Stimulated activated CD4-positive, alpha-beta T cell treated with anti-CD3 and anti-CD28 coated beads, TNF-alpha, amount 100 ng/mL, for 48 hours (primary cell): ENCODE measurements at regions not wholly inside any gene's neighbourhood (a gene's known extent, or its start where the extent isn't known, plus 50 kb on each side); places are given as distances from the start of the nearest gene placed in this dataset.
"Not testable (repeated sequence)": the region's sequence is repeated elsewhere in the genome, so short reads cannot be mapped to it uniquely, and the experiment has no call there.

Experiments
- DNase-seq, 3 donors: peaks; one replicate each; pipeline ENCODE4 v3.0.0-alpha.2; 2020; ENCODE audit warnings: low read depth in 3 of 3

DNA sequence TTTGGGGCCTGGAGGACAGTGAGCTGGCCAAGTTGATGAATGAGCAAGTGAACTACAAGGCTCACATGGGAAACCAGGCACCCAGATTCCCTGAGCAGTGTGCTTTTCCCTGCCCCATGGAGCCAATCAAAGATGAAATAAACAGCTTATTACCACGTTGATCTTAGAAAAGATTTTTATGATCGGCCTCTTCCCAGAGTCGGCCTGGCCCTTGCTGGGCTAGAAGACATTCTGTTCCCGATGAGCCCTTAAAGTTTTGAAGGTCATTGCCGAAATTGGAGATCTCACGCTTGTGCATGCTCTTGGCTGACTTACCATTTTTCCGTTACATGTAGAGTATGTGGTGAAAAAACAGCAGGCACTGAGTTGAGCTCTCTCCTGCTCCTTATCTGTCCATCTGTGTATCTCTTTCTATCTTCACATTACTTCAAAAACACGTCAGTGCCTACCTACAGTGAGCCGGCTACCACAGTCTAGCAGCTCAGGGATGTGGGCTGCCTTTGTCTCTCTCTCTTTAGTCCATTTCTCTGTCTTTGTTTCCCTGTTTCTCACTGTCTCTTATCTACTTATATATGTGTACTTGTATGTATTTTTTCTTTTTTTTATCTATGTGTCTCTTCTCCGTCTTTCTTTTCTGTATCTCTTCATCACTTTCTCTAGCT lies 248.8 kb upstream of the USP24 start:
- no peak for DNase-seq

DNA sequence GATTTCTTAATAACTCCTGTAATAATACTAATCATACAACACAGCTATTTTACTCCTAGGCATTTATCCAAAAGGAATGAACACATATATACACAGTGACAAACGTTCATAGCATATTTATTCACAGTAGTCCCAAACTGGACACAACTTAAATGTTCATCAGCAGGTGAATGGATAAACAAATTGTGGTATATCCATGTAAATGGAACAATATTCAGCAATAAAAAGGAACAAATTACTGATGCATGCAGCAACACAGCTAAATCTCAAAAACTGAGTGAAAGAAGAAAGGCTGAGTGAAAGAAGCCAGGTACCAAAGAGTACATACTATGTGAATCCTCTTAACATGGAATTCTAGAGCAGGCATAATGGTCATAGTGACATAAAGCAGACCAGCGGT lies 242.7 kb upstream of the USP24 start:
- no peak for DNase-seq

DNA sequence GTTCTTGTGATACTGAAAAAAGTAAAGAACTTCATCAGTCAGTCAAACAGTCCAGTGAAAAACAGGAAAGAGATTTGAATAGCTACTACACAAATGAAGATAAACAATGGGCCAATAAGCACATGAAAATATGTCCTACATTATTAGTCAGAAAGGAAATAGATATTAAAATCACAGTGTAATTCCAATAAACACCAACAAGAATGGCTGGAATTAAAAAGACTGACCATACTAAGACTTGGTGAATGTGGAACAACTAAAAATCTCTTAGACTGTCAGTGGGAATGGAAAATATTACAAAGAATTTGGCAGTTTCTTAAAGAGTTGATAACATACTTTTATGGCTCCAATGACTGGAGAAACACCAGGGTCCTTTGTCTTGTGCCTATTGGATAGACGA lies 241.8 kb upstream of the USP24 start:
- no peak for DNase-seq

DNA sequence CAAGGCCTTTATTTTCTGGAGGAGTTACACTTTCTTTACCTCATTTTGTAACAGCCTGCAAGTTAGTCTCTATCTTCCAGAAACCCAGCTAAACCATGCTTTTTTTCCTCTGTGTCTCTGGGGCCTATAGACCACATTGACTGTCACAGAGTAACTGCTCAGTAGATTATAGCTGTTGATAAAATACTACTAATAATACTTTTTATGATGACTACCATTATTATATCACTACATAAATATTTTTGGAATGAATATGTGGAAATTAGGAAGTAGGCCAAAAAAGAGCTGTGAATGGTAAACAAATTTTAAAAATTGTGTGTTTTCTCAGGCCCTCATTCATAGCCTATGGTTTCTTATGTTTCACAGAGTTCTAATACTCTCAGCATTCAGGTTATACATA lies 233.1 kb upstream of the USP24 start:
- no peak for DNase-seq

DNA sequence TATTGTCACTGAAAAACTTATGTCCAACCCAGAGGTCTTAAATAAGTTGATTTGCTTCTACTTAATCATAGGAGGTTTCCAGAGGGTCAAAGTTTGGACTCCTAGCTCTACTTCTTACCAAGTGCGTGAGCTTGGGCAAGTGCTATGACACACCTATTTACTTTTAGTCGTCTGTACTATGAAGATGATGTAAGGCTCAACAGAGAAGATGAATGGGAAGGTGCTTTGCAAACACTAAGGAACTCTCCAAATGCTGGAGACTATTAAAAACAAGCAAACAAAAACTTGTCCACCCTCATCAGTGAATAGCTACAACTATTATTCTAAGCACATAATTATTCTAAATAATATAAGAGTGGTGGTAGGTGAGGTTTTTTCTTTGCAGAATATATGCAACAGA lies 232.3 kb upstream of the USP24 start:
- no peak for DNase-seq

DNA sequence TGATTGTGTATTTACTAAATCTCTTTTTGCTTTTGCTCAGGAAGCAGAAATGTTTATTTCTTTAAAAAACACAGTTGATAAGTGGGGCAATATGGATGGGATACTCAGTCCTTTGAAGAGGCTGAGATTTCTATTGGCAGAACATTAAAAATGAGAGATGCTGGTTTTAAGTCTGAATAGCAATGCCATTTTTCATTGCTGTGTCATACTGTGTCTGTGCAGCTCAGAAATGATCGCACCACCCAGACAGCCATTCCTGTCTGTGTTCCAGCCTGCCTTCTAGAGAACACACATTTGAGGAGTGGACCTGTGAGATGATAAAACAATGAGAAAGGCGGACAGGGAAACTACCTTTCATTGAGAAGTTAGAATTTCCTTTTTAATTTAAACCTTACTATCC lies 231.2 kb upstream of the USP24 start:
- no peak for DNase-seq

DNA sequence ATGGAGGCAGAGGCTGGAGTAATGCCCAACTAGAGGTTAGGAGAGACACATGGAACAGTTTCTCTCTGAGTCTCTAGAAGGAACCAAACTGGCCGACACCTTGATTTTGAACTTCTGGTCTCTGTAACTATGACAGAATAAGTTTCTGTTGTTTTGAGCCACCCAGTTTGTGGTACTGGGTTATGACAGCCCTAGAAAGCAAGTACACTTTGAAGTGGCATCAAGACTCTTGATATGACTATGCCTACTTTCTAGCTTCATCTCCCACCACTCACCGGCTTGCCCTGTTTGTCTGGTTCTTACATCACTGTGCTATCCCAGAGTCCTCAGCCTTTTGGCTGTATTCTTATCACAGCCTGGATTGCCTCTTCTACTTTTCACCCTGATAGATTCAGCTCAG lies 230.3 kb upstream of the USP24 start:
- peak in 2 of 3 donors; percentile 1 to 5 for DNase-seq

DNA sequence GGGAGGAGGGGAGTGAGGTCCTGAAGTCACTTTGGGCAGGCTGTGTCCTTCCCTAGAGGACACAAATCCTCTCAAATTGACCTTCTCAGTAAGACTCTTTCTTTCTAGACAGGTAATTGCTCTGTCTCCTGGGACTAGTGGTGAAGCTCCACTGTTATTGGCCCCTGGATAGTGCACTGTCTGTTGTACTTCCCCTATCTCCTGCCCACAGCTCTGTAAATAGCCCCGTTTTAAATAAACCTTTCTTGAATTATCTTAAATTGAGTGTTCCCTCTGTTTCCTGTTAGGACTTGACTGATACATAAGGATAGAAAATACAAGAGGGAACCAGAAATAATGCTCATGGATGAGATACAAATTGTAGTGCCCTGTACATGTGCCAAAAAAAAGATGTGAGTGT lies 229.5 kb upstream of the USP24 start:
- DNase-seq = no peak

DNA sequence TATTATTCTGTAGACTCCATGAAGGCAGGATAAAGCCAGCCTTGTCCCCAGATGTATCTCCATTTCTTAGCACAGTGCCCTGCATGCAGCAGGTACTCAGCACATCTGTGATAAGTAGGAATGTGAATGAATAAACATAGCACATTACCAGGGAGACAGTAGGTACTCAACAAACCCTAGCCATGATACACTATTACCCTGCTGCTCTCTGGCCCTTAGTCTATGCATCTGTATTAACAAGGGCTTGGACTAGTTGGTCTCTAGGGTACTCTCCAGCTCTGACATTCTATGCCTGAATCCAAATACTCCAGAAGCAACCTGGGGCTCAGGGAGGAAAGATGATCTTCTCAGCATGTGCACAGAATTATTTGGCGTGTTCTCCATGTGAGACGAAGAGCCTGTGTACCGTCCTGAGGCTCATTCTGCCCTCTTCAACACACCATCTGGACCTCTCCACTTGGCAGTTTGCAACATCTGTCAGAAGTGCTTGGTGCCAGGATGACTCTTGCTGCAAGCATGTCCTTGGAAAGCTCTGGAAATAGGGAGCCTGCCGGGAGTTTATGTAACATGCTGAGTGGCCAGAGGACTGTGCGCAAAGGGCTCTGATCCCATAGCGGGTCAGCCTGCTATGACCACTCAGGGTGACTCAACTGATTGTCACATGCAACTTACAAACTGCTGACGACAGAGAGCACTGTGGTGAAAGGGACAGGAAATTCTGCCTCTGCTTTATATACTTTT lies 228.2 kb upstream of the USP24 start:
- DNase-seq = no peak

DNA sequence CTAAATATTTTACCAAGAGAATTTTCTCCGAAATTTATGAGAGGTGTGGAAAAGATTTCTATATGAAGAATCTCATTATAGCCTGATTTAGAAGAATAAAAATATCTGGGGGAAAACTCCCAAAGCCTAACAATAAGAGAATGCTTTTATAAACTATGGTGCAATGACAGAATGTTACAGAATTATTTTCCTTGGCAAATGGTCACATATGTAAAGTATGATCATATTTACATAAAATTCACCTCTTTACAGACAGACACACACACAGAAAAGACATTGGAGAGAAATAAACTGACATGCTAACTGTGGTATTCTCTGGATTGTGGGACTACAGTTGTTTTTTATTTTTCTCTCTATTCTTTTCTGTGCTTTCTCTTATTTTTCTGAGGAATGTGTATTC lies 226.3 kb upstream of the USP24 start:
- DNase-seq = no peak

DNA sequence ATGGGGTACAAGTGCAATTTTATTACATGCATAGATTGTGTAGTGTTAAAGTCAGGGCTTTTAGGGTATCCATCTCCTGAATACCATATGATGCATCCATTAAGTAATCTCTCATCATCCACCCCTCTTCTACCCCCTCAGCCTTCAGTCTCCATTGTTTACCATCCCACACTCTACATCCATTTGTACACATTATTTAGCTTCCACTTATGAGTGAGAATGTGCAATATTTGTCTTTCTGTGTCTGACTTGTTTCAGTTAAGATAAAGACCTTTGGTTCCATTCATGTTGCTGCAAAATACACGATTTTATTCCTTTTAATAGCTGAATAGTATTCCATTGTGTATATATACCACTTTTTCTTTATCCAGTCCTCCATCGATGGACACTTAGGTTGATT lies 222.5 kb upstream of the USP24 start:
- DNase-seq = no peak

DNA sequence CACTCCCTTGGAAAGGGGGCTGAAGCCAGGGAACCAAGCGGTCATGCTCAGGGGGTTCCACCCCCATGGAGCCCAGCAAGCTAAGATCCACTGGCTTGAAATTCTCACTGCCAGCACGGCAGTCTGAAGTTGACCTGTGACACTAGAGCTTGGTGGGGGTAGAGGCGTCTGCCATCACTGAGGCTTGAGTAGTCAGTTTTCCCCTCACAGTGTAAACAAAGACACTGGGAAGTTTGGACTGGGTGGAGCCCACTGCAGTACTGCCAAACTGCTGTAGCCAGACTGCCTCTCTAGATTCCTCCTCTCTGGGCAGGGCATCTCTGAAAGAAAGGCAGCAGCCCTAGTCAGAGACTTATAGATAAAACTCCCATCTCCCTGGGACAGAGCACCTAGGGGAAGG lies 215.6 kb upstream of the USP24 start:
- DNase-seq = not testable (repeated sequence)

DNA sequence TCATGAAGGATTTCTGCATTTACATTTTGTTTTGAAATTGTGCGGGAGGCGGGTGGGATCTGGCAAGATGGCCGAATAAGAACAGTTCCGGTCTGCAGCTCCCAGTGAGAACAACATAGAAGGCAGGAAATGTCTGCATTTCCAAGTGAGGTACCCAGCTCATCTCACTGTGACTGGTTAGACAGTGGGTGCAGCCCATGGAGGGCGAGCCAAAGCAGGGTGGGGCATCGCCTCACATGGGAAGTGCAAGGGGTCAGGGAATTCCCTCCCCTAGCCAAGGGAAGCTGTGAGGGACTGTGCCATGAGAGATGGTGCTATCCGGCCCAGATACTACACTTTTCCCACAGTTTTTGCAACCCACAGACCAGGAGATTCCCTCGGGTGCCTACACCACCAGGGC lies 215.0 kb upstream of the USP24 start:
- not testable (repeated sequence) for DNase-seq

DNA sequence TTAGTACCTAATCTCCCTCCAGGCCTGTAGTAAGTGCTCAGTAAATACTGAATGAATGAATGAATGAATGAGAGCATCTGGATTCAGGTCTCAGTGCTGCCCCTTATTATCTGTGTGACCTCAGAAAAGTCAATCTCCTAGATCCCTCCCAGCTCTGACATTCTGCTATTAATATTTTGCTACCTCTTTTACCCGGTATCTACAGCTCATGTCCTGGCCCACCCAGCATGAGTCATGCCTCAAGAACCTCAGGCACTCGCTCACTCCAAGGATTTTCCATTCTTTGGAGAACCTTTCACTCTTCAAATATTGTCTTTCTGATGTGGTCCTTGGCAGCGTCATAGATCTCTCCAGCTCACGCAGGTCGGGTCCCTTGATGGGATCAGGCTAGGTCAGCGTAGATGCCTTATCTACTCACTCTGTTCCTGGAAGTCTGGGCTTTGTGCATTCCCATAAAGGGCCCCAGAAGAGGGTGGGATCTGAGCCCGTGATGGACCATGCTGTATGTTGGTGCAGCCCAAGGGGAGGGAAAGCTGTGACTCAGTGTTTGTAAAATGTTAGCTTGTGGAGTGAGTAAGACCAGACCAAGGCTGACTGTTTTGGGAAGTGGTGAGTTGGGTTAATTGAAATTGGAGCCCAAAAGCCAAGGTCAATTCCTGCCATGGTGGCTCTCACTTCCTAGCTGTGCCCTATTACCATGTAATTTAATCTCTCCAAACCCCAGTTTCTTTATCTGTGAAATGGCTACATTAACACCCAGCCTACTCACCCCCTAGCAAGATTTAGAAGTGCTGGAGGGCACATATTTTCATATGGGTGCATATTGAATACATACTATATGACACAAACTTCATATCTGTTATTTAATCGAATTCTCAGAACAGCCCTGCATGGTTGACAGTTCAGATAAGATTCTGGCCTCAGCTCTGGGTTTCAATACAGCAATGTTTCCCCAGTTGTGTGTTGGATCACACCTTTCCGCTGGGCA lies 214.1 kb upstream of the USP24 start:
- DNase-seq = no peak

DNA sequence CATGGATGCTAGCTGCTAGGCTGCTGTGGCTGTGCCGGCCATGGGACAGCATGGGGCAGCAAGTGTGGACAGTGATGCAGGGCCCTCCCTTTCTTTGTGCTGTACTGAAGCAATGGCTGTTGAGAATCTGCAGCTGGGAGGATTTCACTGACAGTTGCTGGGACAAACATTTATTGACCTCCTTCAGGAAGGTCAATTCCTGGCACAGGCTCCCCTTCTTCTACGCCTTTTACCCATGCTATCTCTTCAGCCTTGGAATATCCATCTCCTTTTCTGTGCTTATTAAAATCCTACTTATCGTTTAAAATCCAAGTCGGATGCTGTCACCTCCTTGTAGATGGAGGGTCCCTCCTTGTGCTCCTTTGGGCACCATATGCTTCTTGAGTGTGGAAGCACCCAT lies 213.1 kb upstream of the USP24 start:
- DNase-seq = no peak

DNA sequence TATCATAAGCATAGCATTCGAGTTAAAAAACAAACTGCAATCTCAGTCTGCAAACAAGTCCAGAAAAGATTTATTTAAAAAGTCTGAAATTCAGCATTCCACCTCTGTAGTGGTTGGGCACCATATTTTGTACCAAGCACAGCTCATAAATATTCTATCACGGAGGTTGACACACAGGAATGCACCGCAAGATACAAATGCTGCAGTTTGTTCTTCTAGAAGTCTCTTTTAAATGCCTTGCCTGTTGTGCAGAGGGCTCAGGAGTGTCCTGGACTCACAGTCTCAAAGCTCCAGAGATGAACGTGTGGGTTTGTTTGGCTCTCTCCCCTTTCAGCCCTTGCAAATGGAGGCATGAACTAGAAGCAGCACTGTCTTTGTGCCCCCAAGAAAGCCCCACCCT lies 212.4 kb upstream of the USP24 start:
- no peak for DNase-seq

DNA sequence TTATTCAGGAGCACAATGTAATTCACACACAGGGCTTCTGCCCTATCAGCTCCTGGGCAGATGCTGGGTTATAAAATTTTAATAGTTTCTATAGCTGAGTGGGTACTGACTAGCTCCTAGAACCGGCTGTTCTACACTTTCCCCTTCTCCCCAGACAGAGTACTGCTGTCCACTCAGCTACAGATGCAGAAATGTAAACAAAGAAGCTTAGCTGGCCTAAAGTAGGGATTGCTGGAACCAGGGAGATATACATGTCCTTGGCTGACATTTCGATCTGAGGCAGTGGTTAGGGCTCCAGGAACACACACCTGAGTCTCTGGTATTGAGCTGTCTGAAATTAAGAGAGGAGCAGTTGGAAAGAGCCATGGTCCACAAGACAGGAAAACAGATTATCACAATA lies 211.5 kb upstream of the USP24 start:
- no peak for DNase-seq

DNA sequence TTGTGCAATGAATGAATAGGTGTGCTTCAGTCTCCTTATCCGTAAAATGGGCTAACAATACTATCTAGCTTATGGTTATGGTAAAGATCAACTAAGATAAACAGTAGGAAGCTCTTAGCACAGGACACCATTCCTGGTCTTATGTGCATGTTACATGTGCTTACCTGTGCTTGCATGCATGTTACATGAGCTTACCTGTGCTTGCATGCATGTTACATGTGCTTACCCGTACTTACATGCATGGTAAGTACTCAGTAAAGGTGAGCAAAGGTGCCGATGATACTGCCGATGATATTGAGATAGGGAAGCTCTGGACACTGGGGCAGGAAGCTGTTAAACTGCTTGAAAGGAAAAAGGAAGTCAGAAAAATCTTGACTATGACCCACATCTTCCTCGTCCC lies 211.0 kb upstream of the USP24 start:
- DNase-seq = no peak

DNA sequence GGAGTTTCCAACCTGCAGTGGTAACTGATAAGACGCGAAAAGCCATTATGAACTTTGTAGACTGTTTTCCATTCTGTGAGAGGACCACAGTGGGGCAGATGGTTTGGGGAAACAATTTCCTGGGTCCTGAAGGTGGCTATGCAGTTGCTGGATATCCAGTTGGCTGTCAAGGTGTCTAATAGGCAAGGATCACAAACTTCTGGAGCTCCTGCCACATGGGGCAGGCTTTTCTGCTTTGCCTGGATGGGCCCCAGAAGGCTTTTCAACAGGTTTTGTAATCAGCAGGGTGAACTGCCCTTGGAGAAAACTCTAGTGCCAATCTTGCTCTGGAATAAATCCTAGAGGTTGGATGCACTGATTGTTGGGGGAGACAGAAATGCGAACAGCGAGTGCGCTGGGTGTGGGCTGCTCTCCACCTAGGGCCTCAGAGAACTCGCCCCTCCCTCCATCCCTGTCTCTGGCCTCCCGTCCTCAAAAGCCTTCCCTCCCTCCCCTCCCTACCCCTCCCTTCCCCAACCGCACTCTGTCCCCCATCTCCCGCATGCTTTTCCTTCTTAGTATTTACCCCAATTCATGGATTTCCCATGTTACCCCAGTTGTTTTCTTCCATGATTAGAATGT lies 210.3 kb upstream of the USP24 start:
- DNase-seq = no peak

DNA sequence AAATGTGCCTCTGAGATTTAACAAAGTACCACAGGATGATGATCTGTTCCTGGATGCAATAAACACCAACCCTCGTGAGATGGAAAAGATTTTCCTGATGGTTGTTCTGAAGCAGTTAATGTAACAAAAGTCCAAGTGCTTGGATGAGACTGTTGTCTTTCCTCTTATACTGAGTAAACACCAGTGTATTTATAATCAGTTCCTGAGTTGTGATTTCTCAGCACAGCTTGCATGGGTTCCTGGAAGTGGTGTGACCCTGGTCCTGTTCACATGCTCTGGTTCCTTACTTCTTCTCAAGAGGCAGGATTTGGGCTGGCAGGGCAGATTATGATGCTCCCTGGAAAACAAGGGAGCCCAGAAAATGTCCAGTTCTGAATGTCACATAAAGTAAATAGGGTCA lies 208.2 kb upstream of the USP24 start:
- no peak for DNase-seq

DNA sequence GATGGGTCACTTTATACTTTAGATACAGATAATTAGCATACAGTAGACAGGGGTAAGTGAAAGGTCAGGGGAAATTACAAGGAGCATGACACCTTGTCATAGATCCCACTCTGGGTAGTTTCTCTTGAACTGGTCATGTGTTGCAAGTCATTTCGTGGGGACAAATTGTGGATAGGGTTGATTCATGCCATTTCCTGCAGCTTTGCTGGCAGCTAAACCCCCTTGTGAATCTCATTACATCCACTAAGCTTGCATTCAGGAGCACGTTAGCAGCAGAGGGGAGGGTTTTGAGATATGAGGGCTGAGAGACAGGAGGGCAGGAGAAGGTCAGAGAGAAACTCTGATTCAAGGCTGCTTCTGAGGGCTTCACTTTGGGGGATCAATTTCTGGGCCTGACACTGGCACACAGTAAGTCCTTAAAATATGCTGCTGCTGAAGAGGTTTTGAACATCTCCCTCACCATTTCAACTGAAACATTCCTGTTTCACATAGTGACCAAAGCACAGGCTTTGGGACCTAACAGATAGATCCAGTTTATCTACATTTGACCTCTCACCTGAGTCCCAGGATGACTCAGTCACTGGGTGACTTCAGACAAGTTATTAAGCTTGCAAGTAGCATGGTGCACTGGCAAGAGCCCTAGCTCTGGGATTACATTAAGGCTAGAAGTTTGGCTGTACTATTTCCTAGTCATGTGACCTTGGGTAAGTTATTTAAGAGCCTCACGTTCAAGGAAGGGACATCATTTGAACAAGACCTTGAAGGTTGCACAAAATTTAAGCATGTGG lies 206.0 kb upstream of the USP24 start:
- no peak for DNase-seq
